WTC11 (cell line): ENCODE measurements at regions not wholly inside any gene's neighbourhood (a gene's known extent, or its start where the extent isn't known, plus 50 kb on each side); places are given as distances from the start of the nearest gene placed in this dataset.

Experiments used
- ATAC-seq: fragments of 200-7000 bp; cut with Tn5 transposase; 2 replicates; pipeline ENCODE4 v1.10.0; 2021; ENCODE audit warnings: mild to moderate bottlenecking, moderate library complexity
- CTCF ChIA-PET: fragments of 300-600 bp; sonication (Branson Sonifier 250); formaldehyde crosslinking; loops from one replicate; lab custom pipeline; 2021; ENCODE audit warnings: antibody characterized with exemption; lab: Charles Lee
- POLR2A ChIA-PET: fragments of 350-600 bp; sonication (Branson Sonifier 250); formaldehyde crosslinking; loops from one replicate; lab custom pipeline; 2021; ENCODE audit warnings: antibody characterized with exemption; lab: Charles Lee
- DNase-seq: peaks from one replicate; pipeline ENCODE4 v3.0.0; 2021; ENCODE audit warnings: low spot score
- H3K27ac Mint-ChIP-seq: 2 replicates; pipeline ENCODE4 v1.8.0; 2021; ENCODE audit warnings: mixed read lengths
- H3K27me3 Mint-ChIP-seq: 2 replicates; pipeline ENCODE4 v1.8.0; 2021; ENCODE audit warnings: low read depth, mild to moderate bottlenecking, moderate library complexity, mixed read lengths
- H3K36me3 Mint-ChIP-seq: 2 replicates; pipeline ENCODE4 v1.8.0; 2021; ENCODE audit warnings: mixed read lengths
- H3K4me1 Mint-ChIP-seq: 2 replicates; pipeline ENCODE4 v1.8.0; 2022; ENCODE audit warnings: mixed read lengths
- H3K4me3 Mint-ChIP-seq: 2 replicates; pipeline ENCODE4 v1.8.0; 2021; ENCODE audit warnings: mild to moderate bottlenecking, moderate library complexity, mixed read lengths
- H3K9me3 Mint-ChIP-seq: 2 replicates; pipeline ENCODE4 v1.8.0; 2021; ENCODE audit warnings: mixed read lengths
- AR ChIP-seq: fragments of 250-450 bp; sonication (Bioruptor Pico); IDR thresholded peaks from 2 replicates; pipeline ENCODE4 v1.9.0; 2021; ENCODE audit warnings: mild to moderate bottlenecking
- ARID4B ChIP-seq: sonication (generic); formaldehyde crosslinking; IDR thresholded peaks from 2 replicates; pipeline ENCODE4 v1.8.0; 2023; ENCODE audit warnings: missing genetic modification reagents, mild to moderate bottlenecking, borderline replicate concordance
- ERG ChIP-seq: fragments of 250-450 bp; sonication (Bioruptor Pico); IDR thresholded peaks from 2 replicates; pipeline ENCODE4 v1.8.0; 2021; ENCODE audit warnings: mild to moderate bottlenecking
- ETV6 ChIP-seq: sonication (generic); formaldehyde crosslinking; IDR thresholded peaks from 2 replicates; pipeline ENCODE4 v1.8.1; 2022; ENCODE audit warnings: mild to moderate bottlenecking, missing genetic modification reagents
- FOXP4 ChIP-seq: sonication (generic); formaldehyde crosslinking; IDR thresholded peaks from 2 replicates; pipeline ENCODE4 v1.8.0; 2022; ENCODE audit warnings: mild to moderate bottlenecking, missing genetic modification reagents
- GABPB1 ChIP-seq: sonication (generic); formaldehyde crosslinking; IDR thresholded peaks from 2 replicates; pipeline ENCODE4 v1.8.1; 2023; ENCODE audit warnings: mild to moderate bottlenecking, missing genetic modification reagents
- JAZF1 ChIP-seq: fragments of 250-450 bp; sonication (Bioruptor Pico); IDR thresholded peaks from 2 replicates; pipeline ENCODE4 v1.9.0; 2021; ENCODE audit warnings: moderate library complexity, mild to moderate bottlenecking, inconsistent platforms
- MLX ChIP-seq: sonication (generic); formaldehyde crosslinking; IDR thresholded peaks from 2 replicates; pipeline ENCODE4 v1.8.1; 2023; ENCODE audit warnings: mild to moderate bottlenecking, missing genetic modification reagents, moderate library complexity
- MYBL2 ChIP-seq: sonication (generic); formaldehyde crosslinking; IDR thresholded peaks from 2 replicates; pipeline ENCODE4 v1.8.1; 2023; ENCODE audit warnings: mild to moderate bottlenecking, moderate library complexity, missing genetic modification reagents
- NFATC4 ChIP-seq: fragments of 250-450 bp; sonication (Bioruptor Pico); IDR thresholded peaks from 2 replicates; pipeline ENCODE4 v1.9.0; 2021; ENCODE audit warnings: mild to moderate bottlenecking
- NR2C2 ChIP-seq: sonication (generic); formaldehyde crosslinking; IDR thresholded peaks from 2 replicates; pipeline ENCODE4 v1.8.0; 2022; ENCODE audit warnings: mild to moderate bottlenecking, missing genetic modification reagents
- RORB ChIP-seq: fragments of 250-450 bp; sonication (Bioruptor Pico); IDR thresholded peaks from 2 replicates; pipeline ENCODE4 v1.9.0; 2021; ENCODE audit warnings: mild to moderate bottlenecking
- TCF7 ChIP-seq: sonication (generic); formaldehyde crosslinking; IDR thresholded peaks from 2 replicates; pipeline ENCODE4 v1.8.0; 2022; ENCODE audit warnings: mild to moderate bottlenecking, low read depth, missing genetic modification reagents, moderate library complexity
- TEAD4 ChIP-seq: sonication (generic); formaldehyde crosslinking; IDR thresholded peaks from 2 replicates; pipeline ENCODE4 v1.8.0; 2022; ENCODE audit warnings: mild to moderate bottlenecking, missing genetic modification reagents
- USF1 ChIP-seq: sonication (generic); formaldehyde crosslinking; IDR thresholded peaks from 2 replicates; pipeline ENCODE4 v1.8.0; 2022; ENCODE audit warnings: mild to moderate bottlenecking, missing genetic modification reagents
- ZBTB21 ChIP-seq: sonication (generic); formaldehyde crosslinking; IDR thresholded peaks from 2 replicates; pipeline ENCODE4 v1.8.1; 2023; ENCODE audit warnings: mild to moderate bottlenecking, missing genetic modification reagents, borderline replicate concordance
- ZNF232 ChIP-seq: sonication (generic); formaldehyde crosslinking; IDR thresholded peaks from 2 replicates; pipeline ENCODE4 v1.8.0; 2022; ENCODE audit warnings: mild to moderate bottlenecking, missing genetic modification reagents
- ZNF416 ChIP-seq: fragments of 250-450 bp; sonication (Bioruptor Pico); IDR thresholded peaks from 2 replicates; pipeline ENCODE4 v1.9.0; 2021; ENCODE audit warnings: mild to moderate bottlenecking, inconsistent platforms
- ZNF425 ChIP-seq: fragments of 250-450 bp; sonication (Bioruptor Pico); conservative IDR thresholded peaks from 2 replicates; pipeline ENCODE4 v1.9.0; 2021; ENCODE audit warnings: mild to moderate bottlenecking

GRCh38 chr9:79900754-79901153, 329.0 kb downstream of the TLE4 start (continued):
- TF ChIP-seq RORB, result no peak

GRCh38 chr9:79896390-79896980, 324.7 kb downstream of the TLE4 start:
- Mint-ChIP-seq H3K4me1 (no peaks in the 10 kb centered on the region), H3K27me3 (no peaks in the 10 kb centered on the region), H3K36me3 (no peaks in the 10 kb centered on the region), H3K9me3 (no peaks in the 10 kb centered on the region), H3K27ac (no peak overlapping the region), H3K4me3 (no peak overlapping the region)
- TF ChIP-seq MLX (CRISPR knock-in tag) (no peak), ZNF416 (CRISPR knock-in tag) (no peak)
- POLR2A ChIA-PET, result no interaction called here
- CTCF ChIA-PET, result no interaction called here
- DNase-seq, result no peak
- ATAC-seq, result no peak

GRCh38 chr9:79895232-79895631, 323.5 kb downstream of the TLE4 start:
- Mint-ChIP-seq H3K27me3 (no peaks in the 10 kb centered on the region), H3K4me3 (no peak overlapping the region), H3K9me3 (no peaks in the 10 kb centered on the region), H3K36me3 (no peaks in the 10 kb centered on the region), H3K4me1 (no peaks in the 10 kb centered on the region), H3K27ac (no peak overlapping the region)
- CTCF ChIA-PET, result no interaction called here
- POLR2A ChIA-PET, result no interaction called here
- no peak for DNase-seq
- no peak for ATAC-seq
- TF ChIP-seq TCF7 (CRISPR knock-in tag), result no peak
- no peak for TF ChIP-seq NFATC4 (CRISPR knock-in tag)
- no peak for TF ChIP-seq USF1 (CRISPR knock-in tag)
- TF ChIP-seq AR (CRISPR knock-in tag), result no peak
- no peak for TF ChIP-seq ETV6 (CRISPR knock-in tag)
- TF ChIP-seq ZNF425, result no peak
- TF ChIP-seq RORB, result no peak
- TF ChIP-seq ZBTB21 (CRISPR knock-in tag), result no peak
- TF ChIP-seq JAZF1 (CRISPR knock-in tag), result no peak
- TF ChIP-seq FOXP4 (CRISPR knock-in tag), result no peak
- TF ChIP-seq GABPB1 (CRISPR knock-in tag), result no peak
- no peak for TF ChIP-seq ARID4B (CRISPR knock-in tag)
- TF ChIP-seq TEAD4 (CRISPR knock-in tag), result no peak
- no peak for TF ChIP-seq NR2C2 (CRISPR knock-in tag)
- no peak for TF ChIP-seq MYBL2 (CRISPR knock-in tag)
- no peak for TF ChIP-seq ERG
- TF ChIP-seq ZNF232 (CRISPR knock-in tag), result no peak
